HT-29 (cell line): ENCODE measurements at regions not wholly inside any gene's neighbourhood (a gene's known extent, or its start where the extent isn't known, plus 50 kb on each side); places are given as distances from the start of the nearest gene placed in this dataset.
"Not testable (repeated sequence)": the region's sequence is repeated elsewhere in the genome, so short reads cannot be mapped to it uniquely, and the experiment has no call there.

Source experiments
- DNase-seq: peaks from one replicate; pipeline ENCODE4 v3.0.0-alpha.2; 2015; ENCODE audit warnings: low spot score

DNA sequence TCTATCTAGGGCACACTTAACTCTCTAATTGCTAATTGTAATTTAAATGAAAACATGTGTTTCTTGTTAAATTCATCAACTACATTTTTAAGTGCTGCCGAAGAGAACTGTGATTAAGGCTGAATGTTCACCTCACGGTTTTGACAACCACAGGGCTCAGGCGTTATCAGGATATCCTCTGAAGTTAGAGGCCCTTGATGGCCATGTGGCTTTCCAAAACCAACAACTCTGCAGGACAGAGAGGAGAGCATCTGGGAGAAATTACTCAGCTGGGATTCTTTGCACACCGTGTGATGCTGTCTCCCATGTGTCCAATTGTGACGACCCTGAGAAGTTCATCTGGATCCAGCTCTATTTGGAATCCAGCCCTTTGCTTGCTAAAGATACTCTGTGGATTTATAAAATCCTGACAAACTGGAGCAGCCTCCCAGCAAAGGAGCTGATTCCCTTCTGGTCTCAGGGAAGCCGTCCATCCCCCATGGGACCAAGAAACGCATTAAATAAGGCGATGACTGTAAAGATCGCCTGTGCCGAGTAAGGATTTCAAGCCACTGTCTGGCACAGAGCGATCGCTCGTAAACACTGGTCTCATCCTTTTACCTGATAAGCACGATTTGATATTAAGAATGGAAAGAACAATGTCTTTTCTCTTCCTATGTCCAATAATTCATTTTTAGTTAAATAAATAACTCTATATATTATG, 401.1 kb downstream of the CD83 start:
- DNase-seq = no peak

GRCh38 chr6:14520029-14520428, 402.5 kb downstream of the CD83 start:
- DNase-seq = no peak

GRCh38 chr6:14520536-14520935, 403.0 kb downstream of the CD83 start:
- no peak for DNase-seq

DNA sequence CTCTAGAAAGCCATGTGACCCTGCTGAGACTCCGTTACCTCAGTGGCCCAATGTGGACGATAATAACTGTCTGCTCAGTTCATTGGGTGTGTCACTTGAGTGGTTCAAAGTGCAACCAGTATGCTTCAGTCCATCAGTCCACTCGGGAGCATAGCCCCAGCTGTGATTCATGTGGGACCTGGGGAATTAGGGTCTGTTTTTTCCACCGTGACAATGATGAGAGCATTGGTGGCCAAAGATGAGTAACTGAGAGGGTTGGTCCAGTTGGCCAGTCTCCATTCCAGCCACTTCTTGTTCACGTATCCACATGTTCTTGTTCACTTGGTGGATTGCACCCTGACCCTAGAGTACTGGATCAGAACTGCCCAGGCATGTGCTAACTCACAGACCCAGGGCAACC, 403.6 kb downstream of the CD83 start:
- DNase-seq = no peak

DNA sequence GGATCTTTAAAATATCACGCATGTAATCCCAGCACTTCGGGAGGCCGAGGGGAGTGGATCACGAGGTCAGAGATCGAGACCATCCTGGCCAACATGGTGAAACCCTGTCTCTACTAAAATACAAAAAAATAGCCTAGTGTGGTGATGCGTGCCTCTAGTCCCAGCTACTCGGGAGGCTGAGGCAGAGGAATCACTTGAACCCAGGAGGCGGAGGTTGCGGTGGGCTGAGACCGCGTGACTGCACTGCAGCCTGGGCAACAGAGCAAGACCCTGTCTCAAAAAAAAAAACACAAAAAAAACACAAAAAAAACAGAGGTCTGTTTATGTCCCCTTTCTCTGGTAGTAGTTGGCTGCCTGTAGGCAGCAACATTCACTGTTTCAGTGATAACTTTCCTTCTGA, 404.3 kb downstream of the CD83 start:
- not testable (repeated sequence) for DNase-seq

DNA sequence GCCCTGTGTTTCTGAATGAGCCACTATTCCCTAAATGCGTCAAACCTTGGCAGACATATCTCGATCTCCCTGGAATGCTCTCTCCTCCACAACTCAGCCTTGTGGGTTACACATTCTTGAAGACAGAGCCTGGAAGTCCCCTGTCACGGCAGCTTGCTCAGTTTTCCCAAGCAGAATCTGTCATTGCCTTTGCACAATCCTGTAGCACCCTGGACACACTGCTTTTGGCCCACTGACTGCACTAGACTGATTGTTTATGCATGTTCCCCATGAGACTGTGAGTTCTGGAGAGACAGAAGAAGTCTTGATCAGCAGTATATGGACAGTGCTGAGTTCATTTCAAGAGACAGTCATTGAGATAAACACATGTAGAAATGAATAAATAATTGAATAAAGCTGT, 406.7 kb downstream of the CD83 start:
- no peak for DNase-seq

DNA sequence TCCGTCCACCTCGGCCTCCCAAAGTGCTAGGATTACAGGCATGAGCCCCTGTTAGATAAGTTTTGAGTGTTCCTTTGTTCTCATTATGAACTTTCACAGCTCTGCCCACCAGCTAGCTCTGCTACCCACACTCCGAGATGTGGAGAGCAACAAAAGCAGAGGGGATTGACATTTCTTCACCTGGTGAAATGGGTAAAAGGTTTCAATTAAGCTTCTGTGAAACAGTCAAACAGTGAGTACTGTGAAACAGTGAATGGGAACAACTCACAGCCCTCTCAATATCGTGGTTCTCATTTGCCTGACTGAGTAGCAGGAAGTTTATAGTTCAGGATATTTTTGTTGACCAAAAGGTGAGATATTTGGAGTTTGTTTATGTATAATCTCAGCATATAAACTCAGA, 412.8 kb downstream of the CD83 start:
- no peak for DNase-seq

DNA sequence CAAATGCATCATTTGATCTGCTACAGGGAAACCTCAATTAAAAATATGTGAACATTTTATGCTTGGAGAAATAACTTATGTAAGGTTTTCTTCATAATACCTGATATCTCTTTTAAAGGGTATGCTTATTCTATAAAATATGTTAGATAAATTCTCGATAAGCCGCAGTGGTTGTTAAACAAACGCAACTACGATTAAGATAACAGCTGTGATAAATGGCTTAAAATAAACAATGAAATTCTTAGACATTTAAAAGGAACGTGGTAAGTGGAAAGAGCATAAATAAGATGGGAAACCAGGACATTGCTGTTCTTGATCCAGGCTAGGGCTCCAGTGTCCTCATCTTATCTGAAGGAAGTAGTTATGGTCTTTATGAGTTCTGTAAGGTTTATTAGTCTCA, 415.9 kb downstream of the CD83 start:
- DNase-seq = no peak

- DNase-seq = no peak
These were observed 419.5 kb downstream of the CD83 start for GRCh38 chr6:14537030-14537429.

- no peak for DNase-seq
These were observed 422.7 kb downstream of the CD83 start for GRCh38 chr6:14540276-14540675.

GRCh38 chr6:14540810-14541540, 423.4 kb downstream of the CD83 start:
- no peak for DNase-seq

GRCh38 chr6:14542670-14543366, 425.2 kb downstream of the CD83 start:
- no peak for DNase-seq

GRCh38 chr6:14543971-14544585, 426.5 kb downstream of the CD83 start:
- no peak for DNase-seq

DNA sequence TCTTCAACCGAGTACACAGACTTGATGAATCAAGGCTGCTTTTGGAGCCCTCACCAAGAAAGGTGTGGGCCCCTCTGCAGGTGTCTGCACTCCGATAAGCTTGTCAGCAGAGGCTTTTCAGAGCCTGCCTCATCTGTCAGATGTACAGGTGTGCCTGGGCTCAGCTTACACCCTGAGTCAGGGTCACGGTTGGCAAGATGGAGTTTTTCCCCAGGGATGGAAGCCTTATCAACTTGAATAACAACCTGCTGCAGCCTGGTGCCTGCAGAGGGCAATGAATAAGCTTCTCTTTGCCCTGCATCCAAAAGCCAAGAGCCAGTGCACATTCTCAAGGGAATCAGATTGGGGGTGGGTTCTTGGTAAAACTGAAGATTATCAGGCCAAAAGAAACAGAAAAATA, 427.1 kb downstream of the CD83 start:
- DNase-seq = no peak

DNA sequence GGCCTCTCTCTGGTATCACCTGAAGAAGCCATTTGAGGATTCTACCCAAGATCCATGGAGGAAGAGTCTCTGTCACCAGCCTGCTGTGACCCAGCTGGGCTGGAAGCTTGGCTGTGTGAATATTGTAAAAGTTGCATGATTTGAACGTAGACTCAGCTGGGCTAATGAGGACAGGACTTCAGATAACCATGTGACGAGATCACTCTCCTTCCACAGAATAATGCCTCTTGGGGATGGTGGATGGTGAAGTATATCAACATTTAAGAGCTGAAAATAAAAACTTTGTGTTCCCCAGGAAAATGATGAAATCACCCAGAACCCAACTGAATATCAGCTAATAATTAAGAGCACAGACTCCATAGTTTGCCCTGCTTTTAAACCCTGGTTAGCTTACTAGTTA, 427.9 kb downstream of the CD83 start:
- no peak for DNase-seq

DNA sequence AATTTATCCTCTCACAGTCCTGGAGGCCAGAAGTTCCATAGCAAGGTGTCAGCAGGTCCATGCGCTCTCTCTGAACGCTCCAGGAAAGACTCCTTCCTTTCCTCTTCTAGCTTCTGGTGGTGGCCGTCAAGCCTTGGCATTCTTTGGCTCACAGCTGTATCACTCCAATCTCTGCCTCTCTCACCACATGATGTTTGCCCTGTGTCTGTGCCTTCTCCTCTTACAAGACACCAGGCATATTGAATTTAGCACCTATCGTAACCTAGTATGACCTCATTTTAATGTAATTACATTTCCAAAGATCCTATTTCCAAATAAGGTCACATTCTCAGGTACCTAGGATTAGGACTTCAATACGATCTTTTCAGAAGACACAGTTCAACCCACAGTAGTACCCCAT, 428.5 kb downstream of the CD83 start:
- no peak for DNase-seq

- DNase-seq = no peak
These were observed 429.9 kb downstream of the CD83 start for GRCh38 chr6:14547284-14547998.

DNA sequence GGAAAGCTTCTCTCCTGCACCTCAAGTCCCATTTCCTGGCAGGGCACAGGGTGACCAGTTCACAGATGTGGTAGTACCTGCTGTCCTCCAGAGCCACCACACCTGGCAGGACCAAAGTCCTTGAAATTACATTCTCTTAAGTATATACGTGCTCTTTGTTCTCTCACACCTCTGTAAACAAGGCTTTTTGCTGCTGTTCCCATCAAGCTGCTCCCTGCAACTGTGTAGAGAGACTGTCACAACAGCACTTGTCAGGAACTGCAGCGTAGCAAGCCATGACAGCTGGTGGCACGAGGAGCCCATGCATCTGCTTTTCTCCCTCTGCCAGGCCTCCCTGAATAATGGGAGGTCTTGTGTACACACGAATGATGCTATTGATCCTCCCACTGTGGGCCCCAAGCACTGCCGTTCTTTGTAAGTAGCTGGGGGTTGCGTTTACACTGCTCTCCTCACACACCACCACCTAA, 431.8 kb downstream of the CD83 start:
- DNase-seq = no peak

DNA sequence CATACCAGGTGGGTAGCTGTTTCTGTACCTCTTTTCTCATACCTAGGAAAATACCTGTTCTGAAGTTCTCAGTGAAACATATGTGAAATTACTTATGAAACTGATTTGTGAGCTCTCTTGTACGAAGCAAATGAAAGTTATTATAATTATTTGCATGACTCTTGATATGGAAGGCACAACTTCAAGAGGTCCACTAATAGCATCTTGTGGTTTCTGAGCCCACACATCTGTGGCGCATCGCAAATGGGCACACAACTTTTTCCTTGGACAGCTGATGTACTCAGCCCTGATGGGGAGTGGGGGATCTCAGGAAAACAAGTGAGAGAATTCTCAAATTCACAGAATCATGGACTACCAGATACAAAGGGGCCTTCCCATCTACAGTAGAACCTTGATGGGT, 432.3 kb downstream of the CD83 start:
- no peak for DNase-seq

DNA sequence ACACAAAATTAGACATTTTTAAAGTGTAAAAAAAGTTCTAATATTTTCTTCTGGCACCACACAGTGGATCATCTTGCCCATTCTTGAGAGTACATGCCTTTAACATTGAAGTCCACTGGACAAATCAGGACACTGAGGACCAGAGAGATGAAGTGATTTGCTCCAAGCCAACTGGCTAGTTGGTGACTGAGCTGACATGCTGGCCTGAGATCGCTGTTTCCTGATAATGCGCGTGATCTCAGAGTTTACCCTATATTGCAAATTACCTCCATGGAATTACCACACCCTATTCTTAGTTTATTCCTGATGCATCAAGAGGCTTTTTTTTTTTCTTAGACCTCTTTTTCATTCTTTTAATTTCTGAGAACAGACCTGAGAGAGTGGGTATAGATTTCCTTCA, 432.8 kb downstream of the CD83 start:
- no peak for DNase-seq

DNA sequence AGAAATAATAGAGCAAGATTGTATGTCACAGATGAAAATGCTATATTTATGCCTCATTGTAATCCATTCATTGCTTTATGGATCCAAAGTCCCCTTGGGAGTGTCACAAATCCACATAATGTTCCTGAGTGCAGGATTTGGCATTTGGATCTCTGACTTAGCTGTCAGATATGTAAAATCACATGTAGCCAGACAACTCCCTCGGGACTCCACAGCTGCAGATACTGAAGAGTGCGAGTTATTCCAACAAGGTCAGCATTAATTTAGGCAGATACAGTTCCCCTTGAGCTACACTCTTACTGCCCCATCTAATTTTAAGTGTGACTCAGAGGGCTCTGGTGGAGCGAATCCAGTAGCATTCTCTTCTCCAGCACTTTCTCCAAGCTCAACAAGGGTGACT, 433.2 kb downstream of the CD83 start:
- no peak for DNase-seq

GRCh38 chr6:14551601-14552000, 434.0 kb downstream of the CD83 start:
- DNase-seq = not testable (repeated sequence)
